Inflammatory macrophage treated with lipopolysaccharide for 1 hour (primary cell): ENCODE measurements at regions not wholly inside any gene's neighbourhood (a gene's known extent, or its start where the extent isn't known, plus 50 kb on each side); places are given as distances from the start of the nearest gene placed in this dataset.
"Not testable (repeated sequence)": the region's sequence is repeated elsewhere in the genome, so short reads cannot be mapped to it uniquely, and the experiment has no call there.

ENCODE experiments used
- DNase-seq, 2 donors: peaks; one replicate each; pipeline ENCODE4 v3.0.0-alpha.2; 2020 to 2022

DNA sequence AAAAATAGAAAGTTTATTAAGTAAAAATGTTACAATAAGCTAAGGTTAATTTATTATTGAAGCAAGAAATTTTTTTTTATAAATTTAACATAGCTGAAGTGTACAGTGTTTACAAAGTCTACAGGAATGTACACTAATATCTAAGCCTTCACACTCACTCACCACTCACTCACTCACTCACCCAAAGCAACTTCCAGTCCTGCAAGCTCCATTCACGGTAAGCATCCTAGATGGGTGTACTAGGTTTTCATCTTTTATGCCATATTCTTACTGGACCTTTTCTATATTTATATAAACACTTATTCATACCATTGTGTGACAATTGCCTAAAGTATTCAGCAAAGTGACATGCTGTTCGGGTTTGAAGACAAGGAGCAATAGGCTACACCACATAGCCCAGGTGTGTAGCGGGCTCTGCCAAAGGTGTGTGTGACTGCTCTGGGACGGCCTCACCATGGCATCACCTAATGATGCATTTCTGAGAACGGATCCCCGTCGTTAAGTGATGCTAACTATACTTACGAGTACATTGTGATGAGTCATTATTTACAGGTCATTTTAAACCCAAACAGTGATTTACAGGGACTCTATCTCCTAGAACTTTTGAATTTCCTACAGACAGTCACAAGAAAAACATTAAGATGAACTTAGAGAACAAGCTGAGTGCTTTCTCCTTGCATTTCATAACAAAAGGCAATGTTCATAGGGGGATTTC is 76.3 kb upstream of the ID2 start:
- no peak for DNase-seq

DNA sequence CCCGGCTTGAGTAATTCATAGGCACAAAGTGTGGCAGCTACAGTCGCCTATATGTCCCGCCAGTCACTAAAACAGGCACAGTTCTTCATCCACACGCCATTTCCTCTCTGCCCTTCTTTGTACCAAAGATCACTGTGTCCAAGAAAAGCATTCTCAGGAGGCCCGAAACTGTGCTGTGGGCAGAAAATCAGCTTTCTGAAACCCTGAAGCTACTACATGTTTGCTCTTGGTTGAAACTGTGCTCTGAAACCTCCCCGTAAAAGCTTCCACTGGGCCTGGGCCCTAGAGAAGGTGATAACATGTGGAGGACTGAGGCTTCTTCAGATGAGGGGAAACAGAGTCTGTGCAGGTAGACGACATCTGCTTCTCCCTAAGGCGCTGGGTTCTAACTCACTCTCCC is 75.6 kb upstream of the ID2 start:
- DNase-seq: no peak

DNA sequence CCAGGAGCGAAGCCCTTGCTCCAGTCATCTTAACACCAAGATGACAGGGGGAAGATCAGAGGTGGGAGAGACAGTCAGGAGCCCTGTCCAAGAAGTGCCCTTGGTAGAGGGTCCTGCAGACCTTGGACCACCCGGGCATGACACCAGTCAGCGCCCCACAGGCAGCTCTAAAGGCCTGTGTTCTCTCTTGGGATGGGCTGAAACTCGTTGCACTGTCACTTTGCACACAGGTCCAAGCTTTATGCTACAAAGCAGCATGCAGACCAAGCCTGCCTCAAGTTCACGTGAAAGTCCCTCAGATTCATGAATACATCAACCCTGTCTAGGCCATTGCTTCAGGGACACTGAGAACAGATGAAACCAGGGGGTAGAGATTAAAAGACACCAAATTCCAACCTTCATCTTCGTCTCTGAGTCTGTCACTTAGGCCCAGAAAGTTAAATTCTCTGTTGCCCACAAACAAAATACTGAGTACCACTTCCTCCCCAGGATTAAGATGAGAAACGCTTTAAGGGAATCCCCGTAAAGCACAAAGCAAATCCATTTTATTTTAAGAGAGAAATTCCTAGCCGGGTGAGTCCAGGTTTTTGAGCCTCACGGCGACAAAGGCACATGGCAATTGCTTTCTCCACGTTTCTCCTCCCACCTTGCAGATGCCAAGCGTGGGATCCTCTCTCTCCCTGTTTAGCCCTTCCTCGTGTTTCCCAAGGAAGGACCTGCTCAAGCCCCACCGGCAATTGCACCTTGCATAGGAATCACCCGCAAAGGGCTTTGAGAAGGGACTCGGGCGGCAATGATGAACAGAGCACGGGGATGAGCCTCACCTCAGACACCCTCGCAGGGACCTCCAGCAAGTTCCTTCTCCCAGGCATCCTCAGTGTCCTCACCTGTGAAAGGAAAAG is 75.0 kb upstream of the ID2 start:
- DNase-seq: no peak

DNA sequence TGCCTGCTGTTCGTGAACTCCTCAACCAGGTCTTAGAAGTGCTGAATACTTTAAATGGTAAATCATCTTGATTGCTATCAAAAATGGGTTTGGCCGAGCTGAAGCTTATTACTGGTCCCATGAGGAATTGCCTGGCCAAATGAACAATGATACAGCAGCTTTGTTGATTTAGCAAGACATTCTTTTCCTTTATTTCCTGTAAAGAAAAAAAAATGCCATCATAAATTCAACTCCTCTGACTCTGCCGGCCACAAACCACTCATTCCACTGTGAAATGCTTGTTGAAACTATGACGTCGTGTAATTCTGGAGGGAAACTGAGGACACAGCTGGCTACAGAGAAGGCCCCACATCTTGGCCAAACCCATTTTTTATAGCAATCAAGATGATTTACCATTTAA is 74.2 kb upstream of the ID2 start:
- DNase-seq: no peak

DNA sequence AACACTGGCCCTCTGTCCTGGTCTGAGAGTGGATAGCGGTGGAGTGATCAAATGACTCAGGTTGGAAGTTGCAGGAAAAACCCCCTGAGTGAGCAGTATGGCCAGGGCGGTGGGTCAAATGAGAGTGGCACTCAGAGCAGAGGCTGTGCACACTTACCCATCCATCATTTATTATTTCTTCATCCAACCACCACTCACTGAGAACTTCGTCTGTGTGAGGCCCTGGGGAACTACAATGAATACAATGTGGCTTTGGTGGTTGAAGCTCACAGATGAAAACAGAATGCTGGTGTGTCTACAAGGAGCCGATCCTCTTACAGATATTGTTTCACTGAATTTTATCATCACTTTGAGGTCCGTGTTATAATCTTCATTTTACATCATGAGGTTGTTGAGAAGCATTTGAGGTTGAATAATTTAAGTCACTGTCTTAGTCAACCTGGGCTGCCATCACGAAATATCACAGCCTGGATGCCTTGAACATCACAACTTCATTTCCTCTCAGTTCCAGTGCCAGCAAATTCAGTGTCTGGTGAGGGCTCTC is 73.4 kb upstream of the ID2 start:
- no peak for DNase-seq

DNA sequence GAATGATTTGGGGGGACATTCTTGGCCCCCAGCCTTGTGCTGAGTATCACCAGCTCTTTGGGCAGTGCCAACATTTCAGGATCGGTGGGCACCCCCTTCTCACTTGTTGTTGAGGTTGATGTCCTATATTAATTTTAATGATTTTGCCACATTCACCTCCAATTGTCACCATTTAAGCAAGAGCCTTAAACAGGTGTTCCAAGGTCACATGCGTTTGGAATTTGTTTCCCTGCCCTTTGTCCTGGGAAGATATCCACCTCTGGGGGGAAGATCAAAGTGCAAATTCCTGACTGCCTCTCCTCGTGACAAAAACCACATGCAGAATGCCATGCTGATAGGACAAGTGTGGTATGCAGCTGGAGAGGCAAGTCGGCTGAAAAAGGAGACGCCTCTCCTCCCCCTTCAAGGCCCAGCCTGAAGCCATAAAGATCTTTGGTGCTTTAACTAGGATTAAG is 72.5 kb upstream of the ID2 start:
- no peak for DNase-seq

DNA sequence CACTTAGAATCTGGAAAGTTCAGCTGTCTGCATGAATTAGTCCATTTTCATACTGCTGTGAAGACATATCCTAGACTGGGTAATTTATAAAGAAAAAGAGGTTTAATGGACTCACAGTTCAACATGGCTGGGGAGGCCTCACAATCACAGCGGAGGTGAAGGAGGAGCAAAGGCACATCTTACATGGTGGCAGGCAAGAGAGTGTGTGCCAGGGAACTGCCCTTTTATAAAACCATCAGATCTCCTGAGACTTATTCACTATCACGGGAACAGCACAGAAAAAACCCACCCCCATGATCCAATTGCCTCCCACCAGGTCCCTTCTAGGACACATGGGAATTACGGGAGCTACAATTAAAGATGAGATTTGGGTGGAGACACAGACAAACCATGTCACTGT is 71.1 kb upstream of the ID2 start:
- DNase-seq: not testable (repeated sequence)

DNA sequence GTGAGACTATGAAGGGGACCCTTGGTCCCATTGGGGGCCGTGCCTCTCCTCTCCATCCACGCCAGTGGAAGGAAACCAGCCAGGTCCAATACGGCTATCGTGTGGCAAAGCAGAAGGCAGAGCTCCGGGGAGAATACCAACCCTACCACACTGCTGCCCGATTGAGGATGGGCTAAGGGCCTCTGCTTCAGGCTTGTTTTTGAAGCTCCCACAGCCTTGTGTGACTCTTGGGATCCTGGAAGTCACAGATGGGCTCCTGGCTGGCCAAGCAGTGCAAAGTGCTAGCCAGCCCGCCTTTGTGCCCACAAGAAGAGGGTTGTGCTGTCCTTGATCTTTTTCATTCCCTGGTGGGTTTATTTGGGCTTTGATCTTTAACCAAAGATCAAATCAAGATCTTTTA is 70.6 kb upstream of the ID2 start:
- no peak for DNase-seq

DNA sequence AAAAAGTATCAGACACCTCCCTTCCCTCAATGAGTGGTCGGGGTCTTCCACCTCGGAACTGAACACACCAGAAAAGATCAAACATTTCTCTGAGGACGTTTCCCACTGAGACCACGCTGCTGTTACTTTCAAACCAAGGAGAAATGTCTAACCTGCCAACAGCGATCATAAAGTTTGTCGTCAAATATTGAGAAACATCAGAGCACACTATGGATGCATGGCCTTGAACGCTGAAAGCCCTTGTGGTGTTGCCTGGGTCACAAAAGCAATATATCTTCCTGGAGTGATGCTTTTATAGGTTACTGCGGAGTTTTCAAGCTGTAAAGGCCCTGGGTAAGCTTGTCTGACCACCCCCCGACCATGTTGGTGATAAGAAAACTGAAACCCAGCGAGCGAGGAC is 70.2 kb upstream of the ID2 start:
- DNase-seq: no peak

DNA sequence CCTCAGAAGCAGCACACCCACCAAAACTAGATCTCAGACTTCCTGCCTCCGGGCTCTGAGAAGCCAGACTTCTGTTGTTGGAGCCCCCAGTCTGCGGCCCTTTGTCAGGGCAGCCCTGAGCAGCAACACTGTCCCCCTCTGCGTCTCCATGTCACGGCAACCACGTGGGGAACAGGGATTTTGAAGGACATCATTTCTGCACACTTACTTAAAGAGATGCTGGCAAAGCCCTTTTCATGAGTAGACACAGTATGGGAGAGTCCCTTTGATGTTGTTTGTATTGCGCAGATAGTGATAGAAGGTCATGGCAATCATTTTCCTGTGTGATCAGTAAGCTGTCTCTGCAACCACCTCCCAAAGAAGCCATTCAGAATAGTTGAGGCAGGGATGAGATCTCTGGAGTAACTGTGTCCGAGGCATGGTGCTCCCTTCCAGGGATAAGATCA is 69.1 kb upstream of the ID2 start:
- no peak for DNase-seq

DNA sequence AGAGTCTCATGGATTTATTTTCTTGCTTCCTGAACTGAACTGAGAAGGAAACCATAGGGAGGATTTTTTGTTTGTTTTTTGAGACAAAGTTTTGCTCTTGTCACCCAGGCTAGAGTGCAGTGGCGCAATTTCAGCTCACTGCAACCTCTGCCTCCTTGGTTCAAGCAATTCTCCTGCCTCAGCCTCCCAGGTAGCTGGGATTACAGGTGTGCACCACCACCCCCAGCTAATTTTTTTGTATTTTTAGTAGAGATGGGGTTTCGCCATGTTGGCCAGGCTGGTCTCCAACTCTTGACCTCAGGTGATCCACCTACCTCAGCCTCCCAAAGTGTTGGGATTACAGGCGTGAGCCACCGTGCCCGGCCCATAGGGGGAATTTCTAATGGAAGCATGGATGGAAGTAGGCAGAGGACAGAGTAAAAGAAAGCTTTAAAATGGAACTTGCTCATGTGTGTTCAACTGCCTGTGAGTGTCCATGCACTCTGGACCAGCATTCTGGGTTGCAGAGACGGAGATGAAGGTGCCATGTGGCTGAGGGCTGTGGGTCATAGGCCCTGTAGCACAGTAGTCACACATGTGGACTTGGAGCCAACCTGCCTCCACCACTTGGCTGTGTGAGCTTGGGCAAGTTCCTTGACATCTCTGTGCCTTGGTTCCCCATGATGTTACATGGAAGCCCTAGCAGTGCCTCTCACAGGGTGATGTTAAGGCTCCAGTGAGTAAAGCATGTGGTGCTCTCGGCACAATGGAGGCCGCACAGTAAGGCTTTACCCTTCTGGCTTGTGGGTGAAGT is 68.5 kb upstream of the ID2 start:
- DNase-seq: not testable (repeated sequence)

DNA sequence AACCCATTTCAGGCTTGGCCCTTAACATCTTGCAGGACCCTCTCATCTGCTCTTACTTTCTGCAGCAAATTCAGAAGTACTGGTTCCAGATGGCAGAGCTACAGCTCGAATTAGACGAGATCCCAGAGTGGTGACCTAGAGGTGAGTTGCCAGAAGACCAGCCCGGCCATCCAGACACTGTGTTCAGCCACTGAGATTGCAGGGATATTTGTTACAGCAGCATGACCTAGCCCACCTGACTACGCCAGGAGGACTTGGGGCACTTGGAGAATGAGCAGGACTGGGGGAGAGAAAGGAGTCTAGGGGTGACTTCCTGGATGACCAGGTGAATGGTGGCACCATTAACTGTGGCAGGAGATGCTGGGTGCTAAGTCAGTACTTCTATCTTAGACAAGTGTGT is 67.2 kb upstream of the ID2 start:
- DNase-seq: no peak

DNA sequence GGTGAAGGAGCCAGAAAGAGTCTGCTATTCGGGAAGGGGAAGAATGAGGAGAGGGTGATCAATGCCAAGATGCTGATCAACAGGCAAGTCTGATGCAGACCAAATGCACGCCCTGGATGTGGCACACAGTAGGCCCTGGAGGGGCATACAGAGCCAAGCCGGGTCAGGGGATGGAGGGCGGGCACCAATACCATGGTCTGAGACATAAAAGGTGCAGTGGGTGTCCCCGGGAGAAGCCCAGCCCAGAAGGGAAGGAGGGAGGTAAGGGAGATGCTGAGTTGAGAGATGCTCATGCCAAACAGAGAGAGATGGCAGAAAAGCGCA is 66.6 kb upstream of the ID2 start:
- DNase-seq: no peak

DNA sequence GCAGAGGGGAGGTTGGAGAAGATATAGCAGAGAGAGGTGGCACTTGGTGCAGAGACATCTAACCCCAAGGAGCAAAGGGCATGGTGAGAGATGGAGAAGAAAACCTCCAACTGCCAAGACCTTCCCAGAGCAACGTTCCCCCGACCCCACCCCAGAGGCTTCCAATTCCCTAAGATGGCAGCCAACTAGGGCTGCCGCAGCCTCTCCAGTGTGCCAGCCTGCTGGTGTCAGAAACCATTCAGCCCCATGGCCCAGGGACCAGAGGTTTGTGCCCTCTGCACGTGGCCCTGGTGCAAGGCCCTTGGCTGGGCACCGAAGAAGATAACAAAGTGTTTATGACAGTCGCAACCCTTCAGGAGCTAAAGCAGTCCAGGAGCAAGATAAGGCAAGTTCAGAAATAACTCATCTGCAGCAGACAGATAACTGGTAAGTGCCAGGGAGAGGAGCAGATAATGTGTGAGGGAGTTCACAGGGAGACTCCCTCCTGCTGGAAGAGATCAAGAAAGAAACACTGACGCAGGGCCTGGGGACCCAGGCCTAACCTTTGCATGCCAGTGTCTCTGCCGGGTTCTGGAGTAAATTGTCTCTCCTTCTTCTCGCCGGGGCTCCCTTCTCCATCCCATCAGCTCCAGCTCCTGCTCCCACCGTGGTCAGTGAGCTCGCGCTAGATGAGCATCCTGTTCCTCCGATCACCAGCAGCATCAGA is 66.1 kb upstream of the ID2 start:
- no peak for DNase-seq

DNA sequence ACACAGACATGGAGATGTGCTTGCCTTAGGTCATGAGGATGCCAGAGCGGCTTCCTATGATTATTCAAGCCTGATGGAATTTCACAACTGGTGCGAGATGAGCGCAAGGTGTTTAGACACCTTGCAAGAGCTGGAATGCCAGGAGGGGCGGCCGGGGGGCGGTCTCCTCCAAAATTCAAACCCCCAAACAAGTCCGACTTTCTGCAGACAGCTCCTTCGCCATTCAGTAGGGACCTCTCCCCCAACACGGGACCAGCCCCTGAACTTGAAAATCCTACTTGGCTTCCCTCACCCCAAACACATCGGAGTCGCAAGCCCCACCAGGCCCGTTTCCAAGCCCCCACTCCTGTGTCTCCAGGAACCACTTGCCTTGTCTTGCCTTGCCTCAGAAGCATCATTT is 64.8 kb upstream of the ID2 start:
- DNase-seq: no peak

DNA sequence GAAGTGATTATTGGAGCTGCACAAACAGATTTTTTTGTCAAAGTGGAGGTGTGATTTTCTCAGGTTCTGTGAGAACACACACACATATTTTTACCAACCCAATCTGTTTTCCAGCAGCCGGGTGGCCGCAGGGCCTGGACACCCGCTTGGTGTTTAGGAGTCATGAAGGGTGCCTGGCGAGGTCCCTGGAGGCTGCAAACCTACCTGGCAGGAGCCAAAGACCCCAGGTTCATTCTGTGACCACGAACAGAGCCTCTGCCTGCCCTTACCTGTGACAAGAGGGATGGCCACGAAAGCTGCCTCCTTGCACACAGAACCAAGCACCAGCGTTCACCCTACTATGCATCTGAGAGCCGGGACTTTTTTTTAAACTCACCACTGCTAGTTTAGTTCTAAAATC is 64.3 kb upstream of the ID2 start:
- DNase-seq: no peak

DNA sequence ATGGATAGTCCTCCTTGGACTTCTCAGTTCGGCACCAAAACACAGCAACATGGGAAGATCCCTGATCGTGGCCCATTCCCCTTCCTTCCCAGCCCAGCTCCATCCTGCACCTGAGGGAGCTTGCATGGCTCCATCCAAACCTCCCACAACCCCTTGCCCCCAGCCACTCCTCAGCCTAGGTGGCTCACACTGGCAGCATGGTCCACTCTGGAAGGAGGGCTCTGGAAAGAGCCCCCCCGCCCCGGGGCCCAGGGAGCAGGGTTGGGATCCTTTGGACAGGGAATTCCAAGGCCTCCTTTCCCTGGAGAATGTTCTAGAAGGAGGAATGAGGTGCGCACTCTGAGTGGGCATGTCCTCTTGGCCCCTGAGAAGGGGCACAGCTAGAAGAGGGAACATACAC is 62.8 kb upstream of the ID2 start:
- DNase-seq: no peak

DNA sequence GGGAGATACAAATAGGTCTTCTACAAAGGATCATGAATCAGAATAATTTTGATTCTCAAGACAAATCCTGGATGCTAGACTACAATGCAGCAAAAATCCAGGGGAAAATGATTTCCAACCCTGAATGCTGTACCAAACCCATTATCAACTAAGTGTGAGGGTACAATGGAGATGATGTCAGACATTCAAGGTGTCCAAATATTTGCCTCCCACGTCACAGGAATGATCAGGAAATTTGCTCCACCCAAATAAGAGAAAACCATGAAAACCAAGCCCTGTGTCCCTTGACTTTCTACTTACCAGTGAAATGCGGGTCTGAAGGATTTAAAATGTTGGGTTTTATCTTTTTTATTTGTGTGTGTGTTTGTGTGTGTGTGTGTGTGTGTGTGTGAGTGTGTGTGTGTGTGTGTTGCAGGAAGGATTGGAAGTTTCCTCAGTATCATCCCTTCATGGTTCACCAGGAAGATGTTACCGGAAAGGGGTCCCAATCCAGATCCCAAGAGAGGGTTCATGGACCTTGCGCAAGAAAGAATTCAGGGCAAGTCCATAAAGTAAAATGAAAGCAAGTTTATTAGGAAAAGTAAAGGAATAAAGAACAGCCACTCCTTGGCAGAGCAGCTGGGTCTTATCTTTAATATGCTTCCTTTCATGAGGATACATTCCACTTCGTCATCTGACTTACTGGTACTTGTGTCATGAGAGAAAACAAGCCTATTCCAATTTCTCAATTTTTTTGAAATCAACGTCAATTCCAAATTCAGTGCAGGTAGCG is 61.1 kb upstream of the ID2 start:
- no peak for DNase-seq

DNA sequence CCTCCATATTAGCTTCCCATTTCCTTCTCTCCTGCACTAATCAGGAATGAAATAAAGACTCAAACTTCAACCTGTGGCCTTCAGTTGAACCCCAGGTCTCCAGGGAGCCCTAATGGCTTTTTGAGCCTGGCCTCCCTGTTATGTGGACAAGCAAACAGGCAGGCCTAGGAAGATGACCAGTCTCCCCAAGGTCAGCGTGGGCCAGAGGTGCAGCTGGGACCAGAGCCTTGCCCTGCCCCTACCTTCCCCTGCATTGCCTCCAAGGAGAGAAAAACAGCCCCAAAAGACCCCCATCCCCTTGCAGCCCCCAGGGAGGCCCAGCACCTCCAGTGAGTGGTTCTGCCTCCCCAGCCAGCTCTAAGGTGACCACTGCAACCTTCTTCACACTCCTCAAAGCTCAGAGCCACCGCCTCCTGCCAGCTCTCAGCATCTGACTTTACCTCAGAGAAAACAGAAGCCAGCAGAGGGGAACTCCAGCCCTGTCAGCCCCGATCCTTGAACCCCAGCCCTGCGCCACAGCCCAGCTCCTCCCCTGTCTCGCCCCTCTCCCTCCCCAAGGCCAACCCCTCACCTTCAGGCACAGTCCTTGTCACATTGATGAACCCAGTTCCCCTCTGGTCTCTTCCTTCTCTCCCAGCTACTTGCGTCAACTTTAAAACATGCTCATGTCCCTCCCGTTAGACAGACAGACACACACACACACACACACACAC is 59.5 kb upstream of the ID2 start:
- no peak for DNase-seq

DNA sequence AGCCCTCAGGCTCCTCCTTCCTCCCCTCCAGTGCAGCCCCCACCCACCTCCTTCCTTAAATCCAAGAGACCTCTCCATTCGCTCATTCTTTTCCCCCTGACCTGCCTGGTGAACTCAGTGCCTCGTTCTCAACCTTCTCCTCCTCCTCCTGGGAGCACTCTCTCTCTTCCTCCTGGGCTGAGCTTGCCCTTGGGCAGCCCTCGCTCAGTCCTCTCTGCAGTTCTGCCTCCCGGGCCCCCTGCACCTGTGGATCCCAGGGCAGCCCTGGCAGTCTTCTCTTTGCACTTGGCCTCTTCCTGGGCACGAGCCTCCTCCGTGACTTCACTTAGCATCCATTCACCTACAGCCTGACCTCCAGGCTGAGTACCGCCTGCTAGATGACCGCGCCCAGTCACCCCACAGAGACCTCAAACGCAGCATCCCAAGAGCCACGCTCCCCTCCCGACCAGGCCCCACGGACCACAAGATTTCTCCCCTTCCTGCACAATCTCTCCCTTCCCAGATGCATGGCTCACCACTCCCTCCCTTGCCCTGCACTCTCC is 58.9 kb upstream of the ID2 start:
- DNase-seq: no peak

DNA sequence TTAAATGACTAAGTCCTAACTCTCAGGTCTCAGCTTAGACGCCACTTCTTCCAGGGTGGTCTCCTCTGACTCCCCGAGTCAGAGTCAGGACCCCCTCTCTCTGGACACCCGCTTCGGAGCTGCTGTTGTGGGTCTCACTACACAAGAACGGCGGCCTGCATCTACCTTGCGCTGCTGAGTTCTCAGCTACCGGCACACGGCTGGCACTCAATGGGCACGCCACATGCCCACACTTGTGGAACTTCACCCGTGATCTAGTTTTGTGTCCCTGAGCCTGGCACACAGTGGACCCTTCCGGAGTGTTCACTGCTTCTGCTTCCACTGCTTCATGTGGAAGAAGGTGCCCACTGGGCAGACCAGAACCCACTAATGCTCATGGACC is 58.3 kb upstream of the ID2 start:
- no peak for DNase-seq
